GM12864 (cell line): ENCODE measurements at regions not wholly inside any gene's neighbourhood (a gene's known extent, or its start where the extent isn't known, plus 50 kb on each side); places are given as distances from the start of the nearest gene placed in this dataset.

Experiments
- DNase-seq: peaks from one replicate; pipeline ENCODE4 v3.0.0-alpha.2; 2011; ENCODE audit warnings: low read depth
- H3K4me3 ChIP-seq: 2 replicates; pipeline ENCODE4 v1.5.1; 2011; ENCODE audit warnings: mild to moderate bottlenecking, low read depth, low read length, control low read depth
- CTCF ChIP-seq: IDR thresholded peaks from 2 replicates; pipeline ENCODE4 v1.5.1; 2011; ENCODE audit warnings: low read depth, mild to moderate bottlenecking, moderate library complexity, low read length, control low read depth, inconsistent platforms; ENCODE audit errors: missing control alignments

DNA sequence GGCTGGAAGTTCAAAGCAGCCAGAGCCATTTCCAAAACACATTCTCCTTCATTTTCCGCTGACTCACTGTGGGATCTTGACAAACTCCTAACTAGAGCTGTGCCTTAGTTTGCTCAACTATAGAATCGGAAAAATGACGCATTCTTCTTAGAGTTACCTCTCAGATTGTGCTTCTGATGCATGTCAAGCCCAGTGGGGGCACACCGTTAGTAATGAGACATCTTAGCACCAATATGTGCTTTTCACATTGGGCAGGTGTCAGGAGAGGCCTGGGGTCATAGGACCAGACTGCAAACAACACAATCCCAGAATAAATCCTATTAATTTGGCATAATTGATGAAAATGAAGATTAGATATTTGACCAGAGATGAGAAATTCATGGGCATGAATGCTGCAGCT lies 71.3 kb upstream of the UBE3A start:
- no peak for DNase-seq
- no peak for TF ChIP-seq CTCF
- no peak overlapping the region for H3K4me3 ChIP-seq

- DNase-seq, result no peak
- TF ChIP-seq CTCF, result no peak
- H3K4me3 ChIP-seq, result no peak overlapping the region
Measured at GRCh38 chr15:25509703-25510102, 70.9 kb upstream of the UBE3A start.

- no peak overlapping the region for H3K4me3 ChIP-seq
- peak; percentile 55 for TF ChIP-seq CTCF
- DNase-seq, result no peak
Measured at GRCh38 chr15:25508369-25509002, 69.7 kb upstream of the UBE3A start.

DNA sequence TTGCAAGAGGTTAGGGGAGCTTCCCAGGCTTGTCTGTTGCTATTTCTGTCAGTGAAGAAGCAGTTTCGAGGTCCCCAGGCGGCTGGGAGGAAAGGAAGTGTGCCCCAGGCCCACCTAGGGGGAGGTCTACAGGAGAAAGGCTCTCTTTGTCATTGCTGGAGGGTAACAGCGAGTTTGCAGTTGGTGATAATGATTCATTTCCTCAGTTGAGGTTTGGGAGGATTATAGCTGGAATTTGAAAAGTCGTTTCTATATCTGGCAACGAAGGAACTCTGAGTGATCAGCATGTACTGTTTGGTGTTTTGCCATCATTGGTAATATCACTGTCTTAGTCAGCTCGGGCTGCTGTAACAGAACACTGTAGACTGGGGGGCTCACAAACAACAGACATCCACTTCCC lies 65.5 kb upstream of the UBE3A start:
- no peak overlapping the region for H3K4me3 ChIP-seq
- DNase-seq, result no peak
- no peak for TF ChIP-seq CTCF

DNA sequence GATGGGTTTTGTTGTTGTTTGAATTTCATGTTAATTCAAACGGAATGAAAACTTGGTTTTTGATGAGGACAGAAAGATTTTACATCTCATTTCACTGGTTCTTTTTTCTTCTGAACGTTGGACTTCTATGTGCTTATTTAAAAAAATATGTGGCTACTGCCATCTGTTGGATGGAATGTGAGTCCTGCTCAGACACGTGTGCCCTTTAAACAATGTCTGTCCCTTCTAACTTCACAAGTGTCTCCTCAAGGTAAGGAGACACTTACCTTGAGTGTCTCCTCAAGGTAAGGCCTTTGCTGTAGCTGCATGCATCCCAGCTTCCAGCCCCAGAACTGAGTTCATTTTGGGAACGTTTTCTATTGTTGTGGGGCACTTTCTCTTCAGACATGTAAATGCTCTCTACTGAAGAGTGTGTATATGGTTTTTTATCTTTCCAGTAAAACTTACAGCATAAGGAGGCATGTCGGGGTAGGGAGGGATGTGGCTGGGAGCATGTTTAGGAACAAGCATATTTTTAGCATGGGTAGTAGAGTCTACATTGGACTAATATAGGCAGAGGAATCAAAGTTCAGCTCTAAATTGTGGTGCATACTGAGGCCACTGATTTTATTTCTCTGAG lies 63.1 kb upstream of the UBE3A start:
- DNase-seq, result no peak
- TF ChIP-seq CTCF, result peak; percentile 38
- H3K4me3 ChIP-seq, result no peak overlapping the region

DNA sequence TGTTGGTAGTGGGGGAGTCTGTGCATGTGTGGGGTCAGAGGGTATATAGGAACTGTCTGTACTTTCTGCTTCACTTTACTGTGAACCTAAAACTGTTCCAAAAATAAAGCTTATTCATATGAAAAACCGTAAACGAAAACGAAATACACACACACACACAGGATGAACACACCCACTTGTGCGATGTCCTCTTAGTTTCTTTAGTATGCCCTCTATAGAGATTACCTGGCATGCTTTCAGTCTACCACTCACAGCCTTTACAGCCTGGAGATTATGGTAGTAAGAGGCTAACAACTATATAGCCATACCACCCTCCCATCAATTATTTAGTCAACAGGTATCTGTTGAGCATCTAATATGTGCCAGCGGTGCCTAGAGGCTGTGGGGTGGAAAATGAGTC lies 60.0 kb upstream of the UBE3A start:
- no peak for DNase-seq
- no peak overlapping the region for H3K4me3 ChIP-seq
- TF ChIP-seq CTCF, result no peak

DNA sequence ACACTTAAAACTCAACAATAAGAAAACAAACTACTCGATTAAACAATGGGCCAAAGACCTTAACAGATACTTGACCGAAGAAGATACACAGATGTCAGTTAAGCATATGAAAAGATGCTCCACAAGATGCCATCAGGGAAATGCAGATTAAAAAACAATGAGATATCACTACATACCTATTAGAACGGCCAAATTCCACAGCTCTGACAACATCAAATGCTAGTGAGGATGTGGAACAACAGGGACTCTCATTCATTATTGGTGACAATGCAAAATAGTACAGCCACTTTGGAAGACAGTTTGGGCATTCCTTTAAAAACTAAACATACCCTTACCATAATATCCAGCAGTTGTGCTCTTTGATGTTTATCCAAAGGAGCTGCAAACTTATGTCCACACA lies 59.1 kb upstream of the UBE3A start:
- DNase-seq, result no peak
- no peak for TF ChIP-seq CTCF
- H3K4me3 ChIP-seq, result no peak overlapping the region
